AG04449 (cell line): ENCODE measurements at regions not wholly inside any gene's neighbourhood (a gene's known extent, or its start where the extent isn't known, plus 50 kb on each side); places are given as distances from the start of the nearest gene placed in this dataset.

Source experiments
- CTCF ChIA-PET: fragments of 350-600 bp; formaldehyde crosslinking; extraction: SDS; loops from one replicate; lab custom pipeline; 2021; ENCODE audit warnings: antibody characterized with exemption; lab: Yijun Ruan, JAX
- POLR2A ChIA-PET: fragments of 400-600, 350-600 bp; formaldehyde crosslinking; extraction: SDS; loops from one replicate; lab custom pipeline; 2020; ENCODE audit warnings: antibody characterized with exemption, inconsistent platforms; lab: Yijun Ruan, JAX
- DNase-seq: peaks from one replicate; pipeline ENCODE4 v3.0.0-alpha.2; 2010; ENCODE audit warnings: low read depth, low spot score
- H3K4me3 ChIP-seq: 2 replicates; pipeline ENCODE4 v1.5.1; 2011; ENCODE audit warnings: low read depth, mild to moderate bottlenecking, control low read depth, low read length
- CTCF ChIP-seq: IDR thresholded peaks from one replicate; pipeline ENCODE4 v1.5.1; 2011; ENCODE audit warnings: mild to moderate bottlenecking, moderate library complexity, low read length, control low read depth, inconsistent platforms; ENCODE audit not compliant: insufficient read depth; ENCODE audit errors: missing control alignments

DNA sequence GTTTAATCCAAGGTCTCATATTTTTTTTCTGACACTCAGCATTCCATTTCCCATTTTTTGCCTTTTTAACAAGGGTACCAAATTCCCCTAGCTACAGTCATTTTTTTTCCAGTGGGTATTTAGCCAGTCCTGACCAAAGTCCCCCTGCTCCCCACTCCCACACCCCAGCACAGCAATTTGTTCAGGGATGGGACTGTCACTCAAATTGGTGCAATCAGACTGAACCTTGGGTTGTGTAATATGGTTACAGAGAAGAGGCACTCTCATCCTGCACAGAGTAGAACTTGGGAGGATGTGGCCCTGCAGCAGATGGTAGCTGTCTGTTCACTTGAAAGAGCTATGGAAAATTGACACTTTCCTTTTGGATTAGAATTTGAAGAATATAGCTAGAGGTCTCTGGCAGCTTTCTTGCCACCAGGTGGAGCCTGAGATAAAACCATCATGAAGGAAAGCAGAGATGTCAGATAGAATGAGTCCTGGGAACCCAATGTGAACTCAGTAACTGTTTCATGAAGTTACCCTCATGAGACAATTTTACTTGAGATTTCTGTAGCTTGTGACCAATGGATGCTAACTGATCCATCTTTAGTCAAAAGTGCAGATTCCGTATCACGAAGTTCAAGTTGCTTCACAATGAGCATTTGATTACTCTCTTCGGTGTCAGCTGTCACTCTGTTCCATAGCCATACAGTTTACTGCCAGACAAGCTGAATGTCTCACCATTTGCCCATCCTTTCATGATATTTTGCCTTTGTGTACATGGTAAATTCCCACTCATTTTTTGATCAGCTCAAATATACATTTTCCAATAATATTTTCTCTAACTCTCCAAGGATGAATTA, 394.0 kb upstream of the SYT1 start:
- TF ChIP-seq CTCF = peak; percentile 55
- no peak overlapping the region for H3K4me3 ChIP-seq
- peak; percentile 9 for DNase-seq
- CTCF ChIA-PET = interaction anchor here (0.8 to 4.2 kb wide), 22 partner anchors 9 to 904 kb away, joined by 3 to 43 read pairs (median 4); no protein-coding TSS in a partner anchor
- POLR2A ChIA-PET = no interaction called here

- ChIA-PET CTCF (interaction anchor here (1.1 to 1.7 kb wide), 2 partner anchors 701 to 873 kb away, joined by 3 to 6 read pairs; no protein-coding TSS in a partner anchor), POLR2A (no interaction called here)
- DNase-seq = no peak
- no peak for TF ChIP-seq CTCF
- no peak overlapping the region for H3K4me3 ChIP-seq
These were observed 391.4 kb upstream of the SYT1 start for GRCh38 chr12:78473136-78473535.

DNA sequence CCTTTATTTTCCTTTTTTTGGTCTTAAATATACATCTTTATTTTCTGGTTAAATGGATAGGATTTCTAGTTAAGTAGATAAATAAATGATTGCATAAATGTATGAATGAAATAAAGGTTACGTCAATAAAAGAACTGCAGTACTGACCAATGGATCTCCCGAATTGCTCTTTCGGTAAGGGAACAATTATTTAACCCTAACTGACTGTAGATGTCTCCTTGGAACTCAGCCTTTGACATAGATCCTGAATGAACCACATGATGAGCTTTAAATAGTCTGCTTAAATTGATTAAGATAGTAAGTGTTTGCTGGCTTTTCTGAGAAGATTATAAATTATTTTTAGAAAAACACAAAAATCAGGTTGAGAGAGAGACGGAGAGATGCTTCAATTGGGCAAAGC, 391.0 kb upstream of the SYT1 start:
- no peak for TF ChIP-seq CTCF
- CTCF ChIA-PET = interaction anchor here (1.1 to 1.7 kb wide), 2 partner anchors 701 to 873 kb away, joined by 3 to 6 read pairs; no protein-coding TSS in a partner anchor
- H3K4me3 ChIP-seq = no peak overlapping the region
- no peak for DNase-seq
- POLR2A ChIA-PET = no interaction called here

- ChIA-PET POLR2A (no interaction called here), CTCF (interaction anchor here (1.3 kb wide), 2 partner anchors 13 kb away, joined by 3 to 4 read pairs; no protein-coding TSS in a partner anchor)
- no peak for TF ChIP-seq CTCF
- no peak for DNase-seq
- no peak overlapping the region for H3K4me3 ChIP-seq
These were observed 380.7 kb upstream of the SYT1 start for GRCh38 chr12:78483767-78484315.

GRCh38 chr12:78489990-78490389, 374.6 kb upstream of the SYT1 start:
- H3K4me3 ChIP-seq = no peak overlapping the region
- CTCF ChIA-PET = interaction anchor here (1.9 kb wide), 1 partner anchor 19 kb away, joined by 4 read pairs; no protein-coding TSS in a partner anchor
- POLR2A ChIA-PET = no interaction called here
- TF ChIP-seq CTCF = no peak
- no peak for DNase-seq

DNA sequence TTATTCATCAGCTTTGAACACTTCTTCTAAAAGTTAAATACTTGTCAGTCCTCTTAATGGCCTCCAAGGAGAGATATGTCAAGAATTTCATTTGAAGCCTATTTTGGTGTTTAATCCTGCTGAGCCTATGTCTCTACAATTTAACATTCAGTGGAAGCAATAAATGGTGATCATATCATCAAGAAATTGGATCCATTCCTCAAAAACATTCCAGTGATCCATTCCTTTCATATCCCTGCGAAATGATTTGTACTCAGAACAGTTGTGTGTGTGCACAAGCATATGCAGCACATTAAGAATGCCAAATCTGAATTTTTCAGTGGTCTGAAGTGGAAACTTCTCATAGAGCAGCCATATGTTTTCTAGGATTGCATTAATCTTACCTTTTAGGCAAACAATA, 373.7 kb upstream of the SYT1 start:
- POLR2A ChIA-PET = no interaction called here
- DNase-seq = no peak
- no peak overlapping the region for H3K4me3 ChIP-seq
- TF ChIP-seq CTCF = no peak
- CTCF ChIA-PET = interaction anchor here (1.0 to 1.9 kb wide), 2 partner anchors 20 to 684 kb away, joined by 3 to 4 read pairs; no protein-coding TSS in a partner anchor
